Loucy (cell line): ENCODE measurements at regions not wholly inside any gene's neighbourhood (a gene's known extent, or its start where the extent isn't known, plus 50 kb on each side); places are given as distances from the start of the nearest gene placed in this dataset.

Source experiments
- CTCF ChIP-seq: fragments of 200-600 bp; sonication (generic); conservative IDR thresholded peaks from 2 replicates; pipeline ENCODE4 v1.5.1; 2014; ENCODE audit warnings: mild to moderate bottlenecking, antibody characterized with exemption, low read length
- EZH2phosphoT487 ChIP-seq: fragments of 200-600 bp; IDR thresholded peaks from 2 replicates; pipeline ENCODE4 v1.6.1; 2018; ENCODE audit warnings: antibody characterized with exemption, mild to moderate bottlenecking, moderate library complexity, borderline replicate concordance

- TF ChIP-seq CTCF, result no peak
- no peak for TF ChIP-seq EZH2phosphoT487
These were observed 56.8 kb upstream of the JAZF1 start for GRCh38 chr7:28237363-28237762.
